ENCODE measurements at regions not wholly inside any gene's neighbourhood (a gene's known extent, or its start where the extent isn't known, plus 50 kb on each side); places are given as distances from the start of the nearest gene placed in this dataset.

GRCh38 chr4:71259280-71259679, 79.5 kb upstream of the SLC4A4 start:
- TF ChIP-seq PATZ1 (CRISPR knock-in tag; IDR thresholded peaks at IDR 0.05; ENCODE audit: borderline replicate concordance) (no peak), TSHZ2 (CRISPR knock-in tag; IDR thresholded peaks at IDR 0.05) (no peak), ZFP3 (CRISPR knock-in tag; IDR thresholded peaks at IDR 0.05) (no peak), CREB5 (CRISPR knock-in tag; IDR thresholded peaks at IDR 0.05; ENCODE audit: low read depth) (no peak), GLIS3 (CRISPR knock-in tag; IDR thresholded peaks at IDR 0.05) (no peak), ARNTL (CRISPR knock-in tag; IDR thresholded peaks at IDR 0.05; ENCODE audit: borderline replicate concordance, low read depth) (no peak), CSDC2 (CRISPR knock-in tag; IDR thresholded peaks at IDR 0.05) (no peak), ISL1 (CRISPR knock-in tag; IDR thresholded peaks at IDR 0.05) (no peak), ZFP30 (CRISPR knock-in tag; IDR thresholded peaks at IDR 0.05) (no peak), RARB (CRISPR knock-in tag; IDR thresholded peaks at IDR 0.05) (no peak), SNAI2 (CRISPR knock-in tag; IDR thresholded peaks at IDR 0.05) (no peak), CSRNP3 (CRISPR knock-in tag; IDR thresholded peaks at IDR 0.05) (no peak), ZNF8 (CRISPR knock-in tag; IDR thresholded peaks at IDR 0.05) (no peak)

All from SK-N-SH treated with all-trans-retinoic acid at 6 μM for 48 hours (cell line).